H1 (cell line): ENCODE measurements at regions not wholly inside any gene's neighbourhood (a gene's known extent, or its start where the extent isn't known, plus 50 kb on each side); places are given as distances from the start of the nearest gene placed in this dataset.
"Not testable (repeated sequence)": the region's sequence is repeated elsewhere in the genome, so short reads cannot be mapped to it uniquely, and the experiment has no call there.

ENCODE experiments used
- CTCF ChIA-PET: fragments of 300-600 bp; sonication (Branson Sonifier 250); formaldehyde crosslinking; loops from one replicate; lab custom pipeline; 2021; ENCODE audit not compliant: partially characterized antibody; lab: Charles Lee
- POLR2A ChIA-PET: fragments of 300-600 bp; sonication (Branson Sonifier 250); formaldehyde crosslinking; loops from one replicate; lab custom pipeline; 2021; ENCODE audit warnings: inconsistent platforms; ENCODE audit not compliant: partially characterized antibody; lab: Charles Lee
- DNase-seq, 2 experiments: peaks; one replicate each; pipeline versions ENCODE4 v3.0.0 to v3.0.0-alpha.2; 2010 to 2022; ENCODE audit warnings: low spot score in 2 of 2, low read depth in 1 of 2, mixed read lengths in 1 of 2
- FAIRE-seq: peaks from 2 replicates; lab custom pipeline; 2011; peaks lifted over from hg19 to GRCh38; lab: Jason Lieb, UNC
- H2AFZ ChIP-seq: 2 replicates; pipeline ENCODE4 v1.8.1; 2012; ENCODE audit warnings: low read length, inconsistent platforms
- H2AK5ac ChIP-seq: 2 replicates; pipeline ENCODE4 v1.6.1; 2013; ENCODE audit warnings: low read depth, low read length
- H2BK120ac ChIP-seq: replicated peaks from 2 replicates; pipeline ENCODE3; 2013; ENCODE audit warnings: low read depth, low read length, inconsistent platforms
- H2BK12ac ChIP-seq: 2 replicates; pipeline ENCODE4 v1.6.1; 2013; ENCODE audit warnings: low read depth, low read length
- H2BK15ac ChIP-seq: 2 replicates; pipeline ENCODE4 v1.6.1; 2013; ENCODE audit warnings: low read length
- H2BK20ac ChIP-seq: 2 replicates; pipeline ENCODE4 v1.6.1; 2013; ENCODE audit warnings: low read length
- H2BK5ac ChIP-seq: 2 replicates; pipeline ENCODE4 v1.6.1; 2013; ENCODE audit warnings: low read depth, low read length
- H3K14ac ChIP-seq: 2 replicates; pipeline ENCODE4 v1.6.1; 2013; ENCODE audit warnings: inconsistent platforms; ENCODE audit not compliant: insufficient read length
- H3K18ac ChIP-seq: 2 replicates; pipeline ENCODE4 v1.6.1; 2013; ENCODE audit warnings: low read length; ENCODE audit errors: extremely low read depth
- H3K23ac ChIP-seq: 2 replicates; pipeline ENCODE4 v1.6.1; 2013; ENCODE audit warnings: inconsistent platforms; ENCODE audit not compliant: insufficient read length
- H3K23me2 ChIP-seq: 2 replicates; pipeline ENCODE4 v1.6.1; 2013; ENCODE audit warnings: low read depth, low read length
- H3K27ac ChIP-seq: 2 replicates; pipeline ENCODE4 v1.6.1; 2011; ENCODE audit warnings: low read depth, low read length, inconsistent platforms
- H3K27me3 ChIP-seq, 4 experiments: replicated peaks in 1 of 4; 1 replicate in 1 of 4; 2 replicates in 3 of 4; pipeline versions ENCODE4 v1.6.1 to v1.8.1; 2011 to 2013; ENCODE audit warnings: low read length in 3 of 4, mild to moderate bottlenecking in 3 of 4, inconsistent platforms in 2 of 4, mixed read lengths in 2 of 4, moderate library complexity in 1 of 4; ENCODE audit not compliant: control insufficient read depth in 3 of 4, insufficient read depth in 3 of 4; ENCODE audit errors: extremely low read depth in 1 of 4
- H3K36me3 ChIP-seq, 4 experiments: 2 replicates each; pipeline versions ENCODE4 v1.6.1 to v1.8.1; 2011 to 2013; ENCODE audit warnings: mild to moderate bottlenecking in 4 of 4, low read length in 3 of 4, moderate library complexity in 2 of 4, control low read depth in 1 of 4, inconsistent platforms in 1 of 4; ENCODE audit not compliant: insufficient read depth in 4 of 4, control insufficient read depth in 2 of 4
- H3K4ac ChIP-seq: replicated peaks from 2 replicates; pipeline ENCODE3; 2013; ENCODE audit warnings: low read length, low read depth, mixed read lengths, inconsistent platforms; ENCODE audit not compliant: insufficient read length
- H3K4me1 ChIP-seq, 4 experiments: replicated peaks in 1 of 4; 1 replicate in 1 of 4; 2 replicates in 3 of 4; pipeline versions ENCODE4 v1.6.1 to v1.8.1; 2011 to 2013; ENCODE audit warnings: low read length in 3 of 4, inconsistent platforms in 2 of 4, mixed read lengths in 1 of 4; ENCODE audit not compliant: insufficient read depth in 4 of 4, control insufficient read depth in 3 of 4
- H3K4me2 ChIP-seq, 2 experiments: 2 replicates each; pipeline versions ENCODE4 v1.6.1 to v1.8.1; 2011 to 2013; ENCODE audit warnings: low read depth in 2 of 2, low read length in 2 of 2, control low read depth in 1 of 2, inconsistent platforms in 1 of 2, mild to moderate bottlenecking in 1 of 2; ENCODE audit not compliant: insufficient read depth in 1 of 2
- H3K4me3 ChIP-seq, 4 experiments: fragments of 200-600, 300-600 bp in 1 of 4; sonication (generic), shearing (Covaris generic), sonication (Bioruptor Twin) in 1 of 4; 2 replicates each; pipeline versions ENCODE4 v1.5.1 to v1.8.1; 2011 to 2016; ENCODE audit warnings: low read length in 4 of 4, low read depth in 3 of 4, control low read depth in 2 of 4, inconsistent platforms in 2 of 4, mild to moderate bottlenecking in 2 of 4, mixed read lengths in 1 of 4, moderate library complexity in 1 of 4; ENCODE audit not compliant: insufficient read depth in 2 of 4; ENCODE audit errors: extremely low read depth in 1 of 4
- H3K56ac ChIP-seq: replicated peaks from 2 replicates; pipeline ENCODE3; 2013; ENCODE audit warnings: low read depth, mild to moderate bottlenecking, mixed read lengths, low read length, inconsistent platforms; ENCODE audit not compliant: insufficient read length
- H3K79me1 ChIP-seq: 2 replicates; pipeline ENCODE4 v1.6.1; 2013; ENCODE audit warnings: low read depth, low read length, control low read depth
- H3K79me2 ChIP-seq, 2 experiments: 2 replicates each; pipeline versions ENCODE4 v1.6.1 to v1.8.1; 2012 to 2013; ENCODE audit warnings: low read length in 2 of 2, mild to moderate bottlenecking in 2 of 2, inconsistent platforms in 1 of 2; ENCODE audit not compliant: insufficient read depth in 2 of 2, control insufficient read depth in 1 of 2
- H3K9ac ChIP-seq, 4 experiments: replicated peaks in 1 of 4; 1 replicate in 1 of 4; 2 replicates in 3 of 4; pipeline versions ENCODE4 v1.6.1 to v1.8.1; 2011 to 2013; ENCODE audit warnings: low read depth in 3 of 4, low read length in 3 of 4, control low read depth in 2 of 4, mild to moderate bottlenecking in 2 of 4, moderate library complexity in 2 of 4, inconsistent platforms in 1 of 4; ENCODE audit errors: extremely low read depth in 1 of 4
- H3K9me3 ChIP-seq, 2 experiments: 2 replicates each; pipeline versions ENCODE4 v1.6.1 to v1.8.1; 2012 to 2013; ENCODE audit warnings: mild to moderate bottlenecking in 2 of 2, moderate library complexity in 2 of 2, control low read depth in 1 of 2, inconsistent platforms in 1 of 2, low read depth in 1 of 2, low read length in 1 of 2, mixed read lengths in 1 of 2; ENCODE audit not compliant: insufficient read depth in 2 of 2
- H4K20me1 ChIP-seq, 2 experiments: replicated peaks in 1 of 2; 2 replicates each; pipeline versions ENCODE3 to v1.8.1; 2011 to 2013; ENCODE audit warnings: inconsistent platforms in 2 of 2, low read length in 2 of 2, mild to moderate bottlenecking in 1 of 2; ENCODE audit not compliant: insufficient read depth in 2 of 2, control insufficient read depth in 1 of 2
- H4K5ac ChIP-seq: 2 replicates; pipeline ENCODE4 v1.6.1; 2013; ENCODE audit warnings: low read length, low read depth, mixed read lengths, inconsistent platforms; ENCODE audit not compliant: insufficient read length
- H4K8ac ChIP-seq: 2 replicates; pipeline ENCODE4 v1.8.0; 2013; ENCODE audit warnings: mild to moderate bottlenecking, moderate library complexity, low read length, inconsistent platforms; ENCODE audit not compliant: insufficient read depth; ENCODE audit errors: extremely low read depth
- H4K91ac ChIP-seq: replicated peaks from 2 replicates; pipeline ENCODE3; 2013; ENCODE audit warnings: low read length, mixed read lengths, inconsistent platforms; ENCODE audit not compliant: insufficient read length
- WGBS, 2 experiments: shearing (Covaris generic) in 1 of 2; methylation state at CpG; one replicate each; pipeline versions ENCODE4 v1.1.6 to v1.1.7; 2013 to 2015; ENCODE audit warnings: low lambda C conversion rate in 2 of 2, mixed read lengths in 2 of 2, inconsistent platforms in 1 of 2, low coverage in 1 of 2, missing lambda C conversion rate in 1 of 2; ENCODE audit not compliant: insufficient replicate concordance in 2 of 2, insufficient coverage in 1 of 2, insufficient read length in 1 of 2; ENCODE audit errors: extremely low coverage in 1 of 2, missing lambda C conversion rate in 1 of 2; 5-methylcytosine and 5-hydroxymethylcytosine counted together

GRCh38 chr6:48371226-48371625 is 260.2 kb upstream of the PTCHD4 start:
- H3K9ac ChIP-seq, H3K14ac ChIP-seq, FAIRE-seq, H3K4ac ChIP-seq, H4K8ac ChIP-seq, H3K79me1 ChIP-seq, H3K36me3 ChIP-seq, H4K5ac ChIP-seq, H2BK20ac ChIP-seq, H3K4me3 ChIP-seq, H3K4me1 ChIP-seq, H3K9me3 ChIP-seq, H3K23ac ChIP-seq, H2BK15ac ChIP-seq, H4K91ac ChIP-seq, H3K79me2 ChIP-seq, CTCF ChIA-PET, H2BK120ac ChIP-seq, H4K20me1 ChIP-seq, POLR2A ChIA-PET, H3K27ac ChIP-seq, H2BK12ac ChIP-seq, H2BK5ac ChIP-seq, H3K56ac ChIP-seq, H2AFZ ChIP-seq, H3K23me2 ChIP-seq, DNase-seq, H3K18ac ChIP-seq, H3K4me2 ChIP-seq, H3K27me3 ChIP-seq, H2AK5ac ChIP-seq: not testable (repeated sequence)
- 100% methylated on average over 3 of the region's 34 CpGs; no CpG with 5 or more reads in 1 of the 2 experiments for WGBS, 2 experiments
